ENCODE measurements at regions not wholly inside any gene's neighbourhood (a gene's known extent, or its start where the extent isn't known, plus 50 kb on each side); places are given as distances from the start of the nearest gene placed in this dataset.
A peak's percentile ranks its signal among the peaks of the same experiment; 100 is the strongest.

GRCh38 chr11:112773264-112773663, 188.0 kb upstream of the NCAM1 start:
- Histone ChIP-seq H3K4me3 (ENCODE audit: extremely low read depth in 1 of 4, insufficient read depth in 2 of 4, low read depth in 3 of 4, low read length in 4 of 4) (no peak overlapping the region), H4K5ac (ENCODE audit: insufficient read length, low read depth, low read length) (no peak overlapping the region), H3K36me3 (ENCODE audit: control insufficient read depth in 2 of 4, insufficient read depth in 4 of 4, low read length in 3 of 4) (no peaks in the 10 kb centered on the region), H3K18ac (ENCODE audit: extremely low read depth, low read length) (no peak overlapping the region; the same call in 1 of the 2 replicates), H3K4me2 (ENCODE audit: insufficient read depth in 1 of 2, low read depth in 2 of 2, low read length in 2 of 2) (no peak overlapping the region), H2BK20ac (ENCODE audit: low read length) (0 out of 2 replicates have a peak overlapping the region, but pooled peaks have one; percentile 72), H3K23ac (ENCODE audit: insufficient read length) (no peak overlapping the region), H4K8ac (ENCODE audit: extremely low read depth, insufficient read depth, low read length) (no peak overlapping the region), H3K56ac (replicated peaks; ENCODE audit: insufficient read length, low read depth, low read length) (no peak overlapping the region), H3K27me3 (replicated peaks in 1 of 4; ENCODE audit: control insufficient read depth in 3 of 4, extremely low read depth in 1 of 4, insufficient read depth in 3 of 4, low read length in 3 of 4) (no peaks in the 10 kb centered on the region), H3K14ac (ENCODE audit: insufficient read length) (no peak overlapping the region), H3K23me2 (ENCODE audit: low read depth, low read length) (no peaks in the 10 kb centered on the region), H2BK5ac (ENCODE audit: low read depth, low read length) (no peak overlapping the region), H3K79me1 (ENCODE audit: low read depth, low read length) (no peaks in the 10 kb centered on the region), H2BK12ac (ENCODE audit: low read depth, low read length) (no peak overlapping the region), H3K9ac (replicated peaks in 1 of 4; ENCODE audit: extremely low read depth in 1 of 4, low read depth in 3 of 4, low read length in 3 of 4) (no peak overlapping the region), H4K20me1 (replicated peaks in 1 of 2; ENCODE audit: control insufficient read depth in 1 of 2, insufficient read depth in 2 of 2, low read length in 2 of 2) (no peaks in the 10 kb centered on the region), H2BK15ac (ENCODE audit: low read length) (no peak overlapping the region), H2AFZ (ENCODE audit: low read length) (no peak overlapping the region), H3K4me1 (replicated peaks in 1 of 4; ENCODE audit: control insufficient read depth in 3 of 4, insufficient read depth in 4 of 4, low read length in 3 of 4) (no peaks in the 10 kb centered on the region; a peak in 1 of 7 replicates), H2BK120ac (replicated peaks; ENCODE audit: low read depth, low read length) (no peak overlapping the region), H2AK5ac (ENCODE audit: low read depth, low read length) (0 out of 2 replicates have a peak overlapping the region, but pooled peaks have one; percentile 13), H3K27ac (ENCODE audit: low read depth, low read length) (no peak overlapping the region), H3K79me2 (ENCODE audit: control insufficient read depth in 1 of 2, insufficient read depth in 2 of 2, low read length in 2 of 2) (no peaks in the 10 kb centered on the region), H4K91ac (replicated peaks; ENCODE audit: insufficient read length, low read length) (no peak overlapping the region), H3K4ac (replicated peaks; ENCODE audit: insufficient read length, low read depth, low read length) (no peak overlapping the region), H3K9me3 (ENCODE audit: insufficient read depth in 2 of 2, low read depth in 1 of 2, low read length in 1 of 2) (no peaks in the 10 kb centered on the region)
- ChIA-PET POLR2A (ENCODE audit: partially characterized antibody) (no interaction called here), CTCF (ENCODE audit: partially characterized antibody) (no interaction called here)
- FAIRE-seq: no peak
- no peak for DNase-seq (ENCODE audit: low read depth in 1 of 2, low spot score in 2 of 2)
- 93% methylated on average over 4 of the region's 4 CpGs; no CpG with 5 or more reads in 1 of the 2 experiments for WGBS, 2 experiments (ENCODE audit: extremely low coverage in 1 of 2, insufficient coverage in 1 of 2, insufficient read length in 1 of 2, insufficient replicate concordance in 2 of 2, low coverage in 1 of 2, low lambda C conversion rate in 2 of 2, missing lambda C conversion rate in 1 of 2)
- TF ChIP-seq BACH1 (IDR thresholded peaks at IDR 0.05; ENCODE audit: low read length) (no peak), CREB1 (IDR thresholded peaks at IDR 0.05) (no peak), MAFK (IDR thresholded peaks at IDR 0.05; ENCODE audit: low read depth, low read length) (no peak), GTF2F1 (IDR thresholded peaks at IDR 0.05; ENCODE audit: borderline replicate concordance, low read depth, low read length) (no peak), SIN3A (conservative IDR thresholded peaks at IDR 0.05 in 1 of 2, IDR thresholded peaks at IDR 0.05 in 1 of 2; ENCODE audit: low read depth in 1 of 2, low read length in 2 of 2) (no peak), SIX5 (IDR thresholded peaks at IDR 0.05; ENCODE audit: low read depth, low read length) (no peak)

All from H1 (cell line).